A549 (cell line): ENCODE measurements at regions not wholly inside any gene's neighbourhood (a gene's known extent, or its start where the extent isn't known, plus 50 kb on each side); places are given as distances from the start of the nearest gene placed in this dataset.
"Not testable (repeated sequence)": the region's sequence is repeated elsewhere in the genome, so short reads cannot be mapped to it uniquely, and the experiment has no call there.

Experiments
- ATAC-seq, 2 experiments: fragments of 200-7000 bp in 1 of 2; fragments of >200 bp in 1 of 2; cut with Nextera tagmentation in 1 of 2; cut with Tn5 transposase in 1 of 2; 3 replicates each; pipeline versions ENCODE4 v1.8.0 to v1.9.1; 2018 to 2020; ENCODE audit warnings: mild to moderate bottlenecking in 1 of 2, moderate library complexity in 1 of 2
- CTCF ChIA-PET: fragments of 300-600 bp; sonication (Branson Sonifier 250); formaldehyde crosslinking; extraction: SDS; loops from one replicate; lab custom pipeline; 2021; ENCODE audit warnings: antibody characterized with exemption, inconsistent platforms; lab: Yijun Ruan, JAX
- POLR2A ChIA-PET: fragments of 350-600 bp; formaldehyde crosslinking; extraction: SDS; loops from one replicate; lab custom pipeline; 2021; ENCODE audit warnings: antibody characterized with exemption, inconsistent platforms; lab: Yijun Ruan, JAX
- DNase-seq, 2 experiments: peaks; one replicate each; pipeline versions ENCODE4 v3.0.0 to v3.0.0-alpha.2; 2011 to 2016; ENCODE audit warnings: low read depth in 1 of 2, low spot score in 1 of 2
- FAIRE-seq: peaks from 2 replicates; lab custom pipeline; 2011; peaks lifted over from hg19 to GRCh38; lab: Jason Lieb, UNC
- H3K27ac ChIP-seq, 2 experiments: fragments of >200 bp; sonication (Bioruptor Twin); formaldehyde crosslinking; 3 replicates each; pipeline ENCODE4 v1.5.1; 2016 to 2017
- H3K4me1 ChIP-seq: fragments of >200 bp; sonication (Bioruptor Twin); formaldehyde crosslinking; 3 replicates; pipeline ENCODE4 v1.6.1; 2016
- H3K4me2 ChIP-seq: fragments of >200 bp; sonication (Bioruptor Twin); formaldehyde crosslinking; 3 replicates; pipeline ENCODE4 v1.6.1; 2016
- H3K4me3 ChIP-seq: fragments of >200 bp; sonication (Bioruptor Twin); formaldehyde crosslinking; 3 replicates; pipeline ENCODE4 v1.5.1; 2016
- H3K9me3 ChIP-seq: fragments of >200 bp; sonication (Bioruptor Twin); formaldehyde crosslinking; 3 replicates; pipeline ENCODE4 v1.6.1; 2016
- BHLHE40 ChIP-seq: IDR thresholded peaks from 2 replicates; pipeline ENCODE4 v1.6.1; 2012; ENCODE audit warnings: low read depth, low read length, inconsistent platforms
- CHD2 ChIP-seq: fragments of 150-350 bp; IDR thresholded peaks from 2 replicates; pipeline ENCODE4 v1.6.1; 2014; ENCODE audit warnings: low read length; ENCODE audit not compliant: partially characterized antibody
- CHD4 ChIP-seq: fragments of 200-600 bp; sonication (generic); IDR thresholded peaks from 2 replicates; pipeline ENCODE4 v1.6.1; 2016; ENCODE audit warnings: antibody characterized with exemption, mild to moderate bottlenecking, borderline replicate concordance
- EHMT2 ChIP-seq: fragments of 200-600 bp; sonication (generic); IDR thresholded peaks from 2 replicates; pipeline ENCODE4 v1.6.1; 2016; ENCODE audit warnings: antibody characterized with exemption, low read depth, mild to moderate bottlenecking, moderate library complexity
- FOSB ChIP-seq: fragments of 250-450 bp; sonication (Bioruptor Pico); IDR thresholded peaks from 2 replicates; pipeline ENCODE4 v1.5.0; 2020; ENCODE audit warnings: mild to moderate bottlenecking, moderate library complexity
- FOSL2 ChIP-seq, 2 experiments: fragments of 450-650 bp in 1 of 2; fragments of >200 bp in 1 of 2; sonication (Bioruptor Twin) in 1 of 2; formaldehyde crosslinking; IDR thresholded peaks; 2 replicates each; pipeline versions ENCODE4 v1.5.0 to v1.6.1; 2016 to 2020; ENCODE audit warnings: mild to moderate bottlenecking in 1 of 2, moderate library complexity in 1 of 2
- GATA3 ChIP-seq: IDR thresholded peaks from 2 replicates; pipeline ENCODE4 v1.6.1; 2012; ENCODE audit warnings: borderline replicate concordance
- HOXA7 ChIP-seq: fragments of 250-450 bp; sonication (Bioruptor Pico); IDR thresholded peaks from 2 replicates; pipeline ENCODE4 v1.5.0; 2020; ENCODE audit warnings: mild to moderate bottlenecking, moderate library complexity
- HOXB5 ChIP-seq: fragments of 250-450 bp; sonication (Bioruptor Pico); IDR thresholded peaks from 2 replicates; pipeline ENCODE4 v1.5.0; 2020; ENCODE audit warnings: mild to moderate bottlenecking, moderate library complexity
- JUNB ChIP-seq: fragments of >200 bp; sonication (Bioruptor Twin); formaldehyde crosslinking; IDR thresholded peaks from 2 replicates; pipeline ENCODE4 v1.6.1; 2016
- KDM5A ChIP-seq: fragments of 200-600 bp; sonication (generic); IDR thresholded peaks from 2 replicates; pipeline ENCODE4 v1.6.1; 2016; ENCODE audit warnings: antibody characterized with exemption, mild to moderate bottlenecking
- MAX ChIP-seq: IDR thresholded peaks from 2 replicates; pipeline ENCODE4 v1.6.1; 2012
- MYC ChIP-seq: IDR thresholded peaks from 2 replicates; pipeline ENCODE4 v1.6.1; 2012; ENCODE audit warnings: mild to moderate bottlenecking, inconsistent platforms, low read length, improper control_type of control experiment, borderline replicate concordance
- NPAS2 ChIP-seq: fragments of 250-450 bp; sonication (Bioruptor Pico); IDR thresholded peaks from 2 replicates; pipeline ENCODE4 v1.8.0; 2022; ENCODE audit warnings: mild to moderate bottlenecking, moderate library complexity, borderline replicate concordance
- POLR2A ChIP-seq: IDR thresholded peaks from 2 replicates; pipeline ENCODE4 v1.6.1; 2012; ENCODE audit warnings: mild to moderate bottlenecking, low read length
- RNF2 ChIP-seq: fragments of 200-600 bp; sonication (generic); IDR thresholded peaks from 2 replicates; pipeline ENCODE4 v1.6.1; 2016; ENCODE audit warnings: low read depth, mild to moderate bottlenecking, antibody characterized with exemption, moderate library complexity, borderline replicate concordance
- TP53 ChIP-seq: fragments of 250-450 bp; sonication (Bioruptor Pico); IDR thresholded peaks from 2 replicates; pipeline ENCODE4 v1.5.0; 2021; ENCODE audit warnings: mild to moderate bottlenecking, moderate library complexity
- ZC3H11A ChIP-seq: fragments of 450-650 bp; IDR thresholded peaks from 2 replicates; pipeline ENCODE4 v1.6.1; 2014; ENCODE audit warnings: antibody characterized with exemption, mild to moderate bottlenecking
- ZNF302 ChIP-seq: fragments of 250-450 bp; sonication (Bioruptor Pico); IDR thresholded peaks from 2 replicates; pipeline ENCODE4 v1.9.0; 2021; ENCODE audit warnings: inconsistent platforms, mild to moderate bottlenecking, moderate library complexity
- WGBS: methylation state at CpG from one replicate; pipeline ENCODE4 v1.1.6; 2017; ENCODE audit errors: missing lambda C conversion rate; 5-methylcytosine and 5-hydroxymethylcytosine counted together
- TF ChIP-seq, protein P1 (sequence below): fragments of 450-650 bp; IDR thresholded peaks from 2 replicates; pipeline ENCODE4 v1.6.1; 2014; ENCODE audit warnings: antibody characterized with exemption
- TF ChIP-seq, protein P2 (sequence below): fragments of >200 bp; sonication (Bioruptor Twin); formaldehyde crosslinking; IDR thresholded peaks from 2 replicates; pipeline ENCODE4 v1.6.1; 2016

- no peak overlapping the region for H3K27ac ChIP-seq
- TF ChIP-seq ZC3H11A = no peak
- TF ChIP-seq, protein P1, sequence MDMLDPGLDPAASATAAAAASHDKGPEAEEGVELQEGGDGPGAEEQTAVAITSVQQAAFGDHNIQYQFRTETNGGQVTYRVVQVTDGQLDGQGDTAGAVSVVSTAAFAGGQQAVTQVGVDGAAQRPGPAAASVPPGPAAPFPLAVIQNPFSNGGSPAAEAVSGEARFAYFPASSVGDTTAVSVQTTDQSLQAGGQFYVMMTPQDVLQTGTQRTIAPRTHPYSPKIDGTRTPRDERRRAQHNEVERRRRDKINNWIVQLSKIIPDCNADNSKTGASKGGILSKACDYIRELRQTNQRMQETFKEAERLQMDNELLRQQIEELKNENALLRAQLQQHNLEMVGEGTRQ = no peak
- TF ChIP-seq MAX = no peak
- no peak for TF ChIP-seq BHLHE40
- TF ChIP-seq KDM5A = no peak
- no peak for TF ChIP-seq MYC
- TF ChIP-seq HOXB5 (CRISPR knock-in tag) = no peak
- TF ChIP-seq, protein P2, sequence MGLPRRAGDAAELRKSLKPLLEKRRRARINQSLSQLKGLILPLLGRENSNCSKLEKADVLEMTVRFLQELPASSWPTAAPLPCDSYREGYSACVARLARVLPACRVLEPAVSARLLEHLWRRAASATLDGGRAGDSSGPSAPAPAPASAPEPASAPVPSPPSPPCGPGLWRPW = no peak
- TF ChIP-seq ZNF302 (CRISPR knock-in tag) = no peak
- TF ChIP-seq POLR2A = no peak
- TF ChIP-seq NPAS2 (CRISPR knock-in tag) = no peak
- TF ChIP-seq HOXA7 (CRISPR knock-in tag) = no peak
- no peak for TF ChIP-seq JUNB
- TF ChIP-seq, all 56 proteins: peak for 0
- Histone ChIP-seq H3K4me3 (no peak overlapping the region), H3K4me2 (no peak overlapping the region), H3K4me1 (no peaks in the 10 kb centered on the region), H3K9me3 (no peaks in the 10 kb centered on the region)
- no peak for DNase-seq
- ATAC-seq = no peak
- ChIA-PET CTCF (interaction anchor here (0.6 kb wide), 1 partner anchor 202 kb away, joined by 3 read pairs; no protein-coding TSS in a partner anchor), POLR2A (no interaction called here)
- WGBS = 69% methylated on average over 4 of the region's 4 CpGs
- FAIRE-seq = no peak
These were observed 344.3 kb downstream of the GADD45G start for GRCh38 chr9:89949111-89949510.

DNA sequence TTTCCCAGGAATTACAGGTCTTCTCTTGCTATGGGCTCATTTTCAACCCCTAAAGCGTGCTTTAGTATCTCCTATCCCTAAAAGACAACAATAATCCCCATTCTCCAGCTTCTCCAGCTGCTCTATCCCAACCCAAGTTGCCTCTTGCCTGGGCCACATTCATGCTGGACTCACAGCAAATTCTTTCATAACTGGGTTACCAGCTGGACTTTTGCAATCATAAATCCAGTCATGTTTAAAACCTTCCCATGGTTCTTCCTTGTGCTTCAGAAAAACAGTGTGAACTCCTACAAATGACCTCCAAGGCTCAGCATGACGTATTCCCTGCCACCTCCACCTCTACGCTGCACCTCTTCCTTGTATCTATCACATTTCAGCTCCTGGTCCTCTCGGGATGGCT, 346.9 kb downstream of the GADD45G start:
- no peak for TF ChIP-seq CHD4
- no peak for TF ChIP-seq FOSB (CRISPR knock-in tag)
- no peak for TF ChIP-seq TP53 (CRISPR knock-in tag)
- TF ChIP-seq, all 56 proteins: peak for 0
- Histone ChIP-seq H3K27ac (no peak overlapping the region), H3K9me3 (no peaks in the 10 kb centered on the region), H3K4me1 (no peaks in the 10 kb centered on the region), H3K4me2 (no peak overlapping the region), H3K4me3 (no peak overlapping the region)
- FAIRE-seq (no peak), DNase-seq (no peak), ATAC-seq (no peak)
- ChIA-PET POLR2A (no interaction called here), CTCF (interaction anchor here (0.5 kb wide), 1 partner anchor 189 kb away, joined by 4 read pairs; no protein-coding TSS in a partner anchor)
- WGBS = 27% methylated on average over 4 of the region's 4 CpGs

DNA sequence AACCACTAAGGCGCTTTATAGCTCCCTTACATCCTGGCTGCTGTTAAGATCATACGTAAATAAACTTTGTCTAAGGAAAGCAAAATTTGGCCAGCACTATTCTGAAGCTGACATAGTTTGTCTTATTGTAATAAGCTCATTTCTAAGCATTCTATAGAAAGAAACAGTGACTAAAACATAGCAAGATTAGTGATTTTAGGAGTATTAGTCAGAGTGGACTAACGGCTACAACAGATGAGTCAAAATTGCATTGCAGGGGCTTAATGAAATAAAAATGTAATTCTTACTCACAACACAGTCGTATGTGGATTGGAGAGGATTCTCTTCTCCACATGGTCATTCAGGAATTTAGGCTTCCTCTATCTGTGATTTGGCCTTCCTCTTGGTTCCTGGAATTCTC, 347.6 kb downstream of the GADD45G start:
- no peak overlapping the region for H3K4me2 ChIP-seq
- no peak for ATAC-seq
- POLR2A ChIA-PET = no interaction called here
- TF ChIP-seq GATA3 (no peak), FOSL2 (IDR thresholded peaks at IDR 0.05) (no peak), FOSL2 (CRISPR knock-in tag; IDR thresholded peaks at IDR 0.05) (no peak), EHMT2 (no peak), CHD4 (no peak), CHD2 (no peak), RNF2 (no peak), POLR2A (no peak)
- TF ChIP-seq, protein P1 = no peak
- TF ChIP-seq, all 56 proteins: peak for 0
- Histone ChIP-seq H3K4me3 (no peak overlapping the region), H3K4me1 (no peaks in the 10 kb centered on the region), H3K9me3 (no peaks in the 10 kb centered on the region), H3K27ac (no peak overlapping the region)
- DNase-seq = no peak
- 45% methylated on average over 4 of the region's 4 CpGs for WGBS
- CTCF ChIA-PET = no interaction called here
- no peak for FAIRE-seq

DNA sequence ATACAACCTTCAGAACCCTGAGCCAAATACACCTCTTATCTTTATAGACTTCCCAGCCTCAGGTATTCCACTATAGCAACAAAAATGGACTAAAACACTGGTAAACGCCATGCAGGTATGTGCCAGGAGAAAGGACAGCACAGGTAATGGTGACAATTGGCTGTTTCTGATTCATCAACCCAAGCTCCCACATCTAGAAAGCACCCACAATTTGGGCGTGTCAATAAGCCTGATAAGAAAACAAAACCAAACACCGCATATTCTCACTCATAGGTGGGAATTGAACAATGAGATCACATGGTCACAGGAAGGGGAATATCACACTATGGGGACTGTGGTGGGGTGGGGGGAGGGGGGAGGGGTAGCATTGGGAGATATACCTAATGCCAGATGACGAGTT, 348.5 kb downstream of the GADD45G start:
- POLR2A ChIA-PET, H3K27ac ChIP-seq, FAIRE-seq, ATAC-seq, H3K9me3 ChIP-seq, CTCF ChIA-PET, H3K4me3 ChIP-seq, H3K4me2 ChIP-seq, DNase-seq, H3K4me1 ChIP-seq: not testable (repeated sequence)
- 57% methylated on average over 3 of the region's 4 CpGs for WGBS
